Hepatocyte (in vitro differentiated cells): ENCODE measurements at regions not wholly inside any gene's neighbourhood (a gene's known extent, or its start where the extent isn't known, plus 50 kb on each side); places are given as distances from the start of the nearest gene placed in this dataset.
A peak's percentile ranks its signal among the peaks of the same experiment; 100 is the strongest.

Experiments used
- DNase-seq: peaks from one replicate; pipeline ENCODE4 v3.0.0-alpha.2; 2016; ENCODE audit warnings: low spot score
- H2AFZ ChIP-seq: fragments of 200-600 bp; sonication (generic); 2 replicates; pipeline ENCODE4 v1.6.0; 2016; ENCODE audit warnings: antibody characterized with exemption, mild to moderate bottlenecking
- H3K27ac ChIP-seq: fragments of 200-600 bp; sonication (generic); 2 replicates; pipeline ENCODE4 v1.5.1; 2016; ENCODE audit warnings: mild to moderate bottlenecking
- H3K27me3 ChIP-seq: fragments of 200-600 bp; sonication (generic); 2 replicates; pipeline ENCODE4 v1.6.1; 2016
- H3K36me3 ChIP-seq: fragments of 200-600 bp; sonication (generic); replicated peaks from 2 replicates; pipeline ENCODE4 v1.5.1; 2016; ENCODE audit warnings: low read depth; ENCODE audit not compliant: insufficient read depth
- H3K4me1 ChIP-seq: fragments of 200-600 bp; sonication (generic); 2 replicates; pipeline ENCODE4 v1.5.1; 2016; ENCODE audit warnings: mild to moderate bottlenecking, moderate library complexity; ENCODE audit not compliant: insufficient read depth
- H3K4me2 ChIP-seq: fragments of 200-600 bp; sonication (generic); 2 replicates; pipeline ENCODE4 v1.6.0; 2016
- H3K4me3 ChIP-seq: fragments of 200-600 bp; sonication (generic); 2 replicates; pipeline ENCODE4 v1.5.1; 2016; ENCODE audit warnings: mild to moderate bottlenecking
- H3K79me2 ChIP-seq: fragments of 200-600 bp; sonication (generic); 2 replicates; pipeline ENCODE4 v1.6.0; 2017; ENCODE audit warnings: mild to moderate bottlenecking
- H3K9me2 ChIP-seq: fragments of 200-600 bp; sonication (generic); replicated peaks from 2 replicates; pipeline ENCODE4 v1.6.0; 2017; ENCODE audit warnings: mild to moderate bottlenecking; ENCODE audit not compliant: insufficient read depth
- H3K9me3 ChIP-seq: fragments of 200-600 bp; sonication (generic); 2 replicates; pipeline ENCODE4 v1.5.1; 2016; ENCODE audit warnings: low read depth, mild to moderate bottlenecking
- H4K20me1 ChIP-seq: fragments of 200-600 bp; sonication (generic); 2 replicates; pipeline ENCODE4 v1.6.0; 2016; ENCODE audit warnings: mild to moderate bottlenecking; ENCODE audit not compliant: insufficient read depth, poor library complexity, severe bottlenecking
- EZH2 ChIP-seq: fragments of 200-600 bp; sonication (generic); IDR thresholded peaks from 2 replicates; pipeline ENCODE4 v1.6.1; 2016; ENCODE audit warnings: antibody characterized with exemption, mild to moderate bottlenecking, borderline replicate concordance
- EZH2phosphoT487 ChIP-seq: fragments of 200-600 bp; sonication (generic); IDR thresholded peaks from one replicate; pipeline ENCODE4 v1.6.1; 2018; ENCODE audit warnings: antibody characterized with exemption, mild to moderate bottlenecking, low read depth, moderate library complexity; ENCODE audit not compliant: unreplicated experiment, severe bottlenecking
- WGBS: methylation state at CpG from one replicate; pipeline ENCODE4 v1.1.6; 2016; ENCODE audit warnings: low lambda C conversion rate; ENCODE audit errors: missing lambda C conversion rate; 5-methylcytosine and 5-hydroxymethylcytosine counted together
- TF ChIP-seq, protein P1 (sequence below): fragments of 200-600 bp; sonication (generic); IDR thresholded peaks from 2 replicates; pipeline ENCODE4 v1.5.1; 2016; ENCODE audit warnings: antibody characterized with exemption, mild to moderate bottlenecking; ENCODE audit not compliant: poor library complexity

- Histone ChIP-seq H3K36me3 (no peaks in the 10 kb centered on the region), H2AFZ (no peak overlapping the region), H4K20me1 (no peaks in the 10 kb centered on the region), H3K79me2 (no peaks in the 10 kb centered on the region), H3K27me3 (no peaks in the 10 kb centered on the region), H3K27ac (no peak overlapping the region), H3K4me3 (no peak overlapping the region), H3K9me2 (no peaks in the 10 kb centered on the region), H3K9me3 (no peaks in the 10 kb centered on the region), H3K4me2 (no peak overlapping the region), H3K4me1 (no peaks in the 10 kb centered on the region)
- no peak for TF ChIP-seq EZH2
- TF ChIP-seq, protein P1, sequence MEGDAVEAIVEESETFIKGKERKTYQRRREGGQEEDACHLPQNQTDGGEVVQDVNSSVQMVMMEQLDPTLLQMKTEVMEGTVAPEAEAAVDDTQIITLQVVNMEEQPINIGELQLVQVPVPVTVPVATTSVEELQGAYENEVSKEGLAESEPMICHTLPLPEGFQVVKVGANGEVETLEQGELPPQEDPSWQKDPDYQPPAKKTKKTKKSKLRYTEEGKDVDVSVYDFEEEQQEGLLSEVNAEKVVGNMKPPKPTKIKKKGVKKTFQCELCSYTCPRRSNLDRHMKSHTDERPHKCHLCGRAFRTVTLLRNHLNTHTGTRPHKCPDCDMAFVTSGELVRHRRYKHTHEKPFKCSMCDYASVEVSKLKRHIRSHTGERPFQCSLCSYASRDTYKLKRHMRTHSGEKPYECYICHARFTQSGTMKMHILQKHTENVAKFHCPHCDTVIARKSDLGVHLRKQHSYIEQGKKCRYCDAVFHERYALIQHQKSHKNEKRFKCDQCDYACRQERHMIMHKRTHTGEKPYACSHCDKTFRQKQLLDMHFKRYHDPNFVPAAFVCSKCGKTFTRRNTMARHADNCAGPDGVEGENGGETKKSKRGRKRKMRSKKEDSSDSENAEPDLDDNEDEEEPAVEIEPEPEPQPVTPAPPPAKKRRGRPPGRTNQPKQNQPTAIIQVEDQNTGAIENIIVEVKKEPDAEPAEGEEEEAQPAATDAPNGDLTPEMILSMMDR, result no peak
- no peak for TF ChIP-seq EZH2phosphoT487
- DNase-seq, result no peak
- WGBS, result 77% methylated on average over 5 of the region's 5 CpGs
Observed at GRCh38 chr7:46537191-46537905, 616.3 kb upstream of the IGFBP3 start.

DNA sequence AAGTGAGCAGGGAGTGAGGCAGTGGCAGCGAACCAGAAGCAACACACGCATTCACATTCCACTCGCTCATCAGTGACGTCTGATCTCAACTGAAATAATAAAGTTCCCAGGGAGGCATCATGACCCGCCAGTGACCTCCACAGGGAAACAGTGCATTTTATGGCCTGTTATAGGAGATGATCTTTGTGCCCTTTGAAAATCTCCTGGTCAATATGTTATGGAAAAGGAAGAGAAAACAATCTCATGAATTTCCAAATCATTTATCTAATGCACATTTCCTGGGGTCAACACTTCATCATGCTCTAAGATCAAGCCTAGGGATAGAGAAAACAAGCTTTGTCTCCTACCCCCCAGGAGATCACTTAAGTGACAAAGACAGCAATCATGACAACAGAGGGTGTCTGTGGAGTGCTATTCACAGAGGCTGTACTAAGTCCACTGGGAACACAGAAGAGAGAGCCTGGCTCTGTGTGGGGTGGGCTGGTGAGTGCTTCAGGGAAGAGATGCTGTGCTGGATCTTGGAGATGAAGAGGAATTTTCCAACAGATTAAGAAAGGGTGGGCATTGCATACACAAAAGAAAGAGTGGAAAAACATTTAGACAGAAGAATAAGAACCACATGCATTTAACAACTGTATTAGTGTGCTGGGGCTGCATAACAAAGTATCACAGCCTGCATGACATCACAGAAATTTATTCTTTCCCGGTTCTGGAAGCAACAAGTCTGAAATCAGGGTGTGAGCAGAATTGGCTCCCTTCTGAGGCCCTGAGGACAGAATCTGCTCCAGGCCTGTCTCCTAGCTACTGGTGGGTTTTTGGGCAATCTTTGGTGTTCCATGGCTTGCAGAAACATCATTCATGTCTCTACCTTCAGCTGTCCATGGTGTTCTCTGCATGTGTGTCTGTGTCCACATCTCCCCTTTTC is 613.9 kb upstream of the IGFBP3 start:
- Histone ChIP-seq H2AFZ (no peak overlapping the region), H3K27ac (peak overlapping the region; percentile 64), H3K36me3 (no peaks in the 10 kb centered on the region), H3K4me1 (no peaks in the 10 kb centered on the region), H3K79me2 (no peaks in the 10 kb centered on the region), H4K20me1 (no peaks in the 10 kb centered on the region), H3K9me2 (no peaks in the 10 kb centered on the region), H3K27me3 (no peaks in the 10 kb centered on the region), H3K9me3 (no peaks in the 10 kb centered on the region), H3K4me2 (no peak overlapping the region), H3K4me3 (no peak overlapping the region)
- no peak for DNase-seq
- TF ChIP-seq EZH2phosphoT487, result no peak
- TF ChIP-seq, protein P1, result no peak
- 37% methylated on average over 6 of the region's 6 CpGs for WGBS

GRCh38 chr7:46533946-46534345 is 612.9 kb upstream of the IGFBP3 start:
- DNase-seq, result no peak
- no peaks in the 10 kb centered on the region for H3K36me3 ChIP-seq
- no peaks in the 10 kb centered on the region for H3K9me2 ChIP-seq
- H3K4me3 ChIP-seq, result no peak overlapping the region
- H2AFZ ChIP-seq, result no peak overlapping the region
- H3K27ac ChIP-seq, result peak overlapping the region; percentile 20
- TF ChIP-seq, protein P1, result no peak
- TF ChIP-seq EZH2 (no peak), EZH2phosphoT487 (no peak)
- WGBS, result 99% methylated on average over 3 of the region's 3 CpGs
- H3K27me3 ChIP-seq, result no peaks in the 10 kb centered on the region
- H3K9me3 ChIP-seq, result no peaks in the 10 kb centered on the region
- no peaks in the 10 kb centered on the region for H3K4me1 ChIP-seq
- no peak overlapping the region for H3K4me2 ChIP-seq
- no peaks in the 10 kb centered on the region for H4K20me1 ChIP-seq
- H3K79me2 ChIP-seq, result no peaks in the 10 kb centered on the region
